GM12875 (cell line): ENCODE measurements at regions not wholly inside any gene's neighbourhood (a gene's known extent, or its start where the extent isn't known, plus 50 kb on each side); places are given as distances from the start of the nearest gene placed in this dataset.

Experiments
- H3K4me3 ChIP-seq: one replicate; pipeline ENCODE4 v1.5.1; 2011; ENCODE audit warnings: low read depth, low read length, control low read depth
- CTCF ChIP-seq: IDR thresholded peaks from 2 replicates; pipeline ENCODE4 v1.5.1; 2011; ENCODE audit warnings: low read depth, mild to moderate bottlenecking, control low read depth, inconsistent platforms, low read length, moderate library complexity, borderline replicate concordance; ENCODE audit not compliant: insufficient read depth

- no peak overlapping the region for H3K4me3 ChIP-seq
- no peak for TF ChIP-seq CTCF
Observed at GRCh38 chr2:239606741-239607516, 206.1 kb upstream of the HDAC4 start.

GRCh38 chr2:239605976-239606375 lies 205.2 kb upstream of the HDAC4 start:
- no peak overlapping the region for H3K4me3 ChIP-seq
- TF ChIP-seq CTCF: no peak

GRCh38 chr2:239605409-239605808 lies 204.6 kb upstream of the HDAC4 start:
- TF ChIP-seq CTCF: no peak
- H3K4me3 ChIP-seq: no peak overlapping the region

- no peak overlapping the region for H3K4me3 ChIP-seq
- TF ChIP-seq CTCF: no peak
Observed at GRCh38 chr2:239604861-239605260, 204.0 kb upstream of the HDAC4 start.

GRCh38 chr2:239603411-239604356 lies 202.9 kb upstream of the HDAC4 start:
- H3K4me3 ChIP-seq: no peak overlapping the region
- TF ChIP-seq CTCF: no peak

- no peak overlapping the region for H3K4me3 ChIP-seq
- TF ChIP-seq CTCF: no peak
Observed at GRCh38 chr2:239602290-239603282, 201.8 kb upstream of the HDAC4 start.
